Natural killer cell (primary cell): ENCODE measurements at regions not wholly inside any gene's neighbourhood (a gene's known extent, or its start where the extent isn't known, plus 50 kb on each side); places are given as distances from the start of the nearest gene placed in this dataset.

Experiments
- ATAC-seq, 3 donors: fragments of 150-1000 bp in 2 of 3; fragments of 200-7000 bp in 1 of 3; cut with Tn5 transposase; 1 replicate in 1 of 3; 2 replicates in 2 of 3; pipeline ENCODE4 v1.10.0; 2021; ENCODE audit warnings: mild to moderate bottlenecking in 2 of 3, moderate library complexity in 2 of 3
- DNase-seq, 2 donors: peaks; one replicate each; pipeline versions ENCODE4 v3.0.0 to v3.0.0-alpha.2; 2013 to 2021; ENCODE audit warnings: mixed read lengths in 1 of 2
- H3K27ac ChIP-seq: one replicate; pipeline ENCODE4 v1.5.1; 2013; ENCODE audit warnings: mild to moderate bottlenecking, low read length
- H3K27me3 ChIP-seq: one replicate; pipeline ENCODE4 v1.6.1; 2013; ENCODE audit warnings: low read length; ENCODE audit not compliant: control insufficient read depth, insufficient read depth
- H3K36me3 ChIP-seq: one replicate; pipeline ENCODE4 v1.6.1; 2013; ENCODE audit warnings: low read length; ENCODE audit not compliant: control insufficient read depth, insufficient read depth
- H3K4me1 ChIP-seq: one replicate; pipeline ENCODE4 v1.6.1; 2013; ENCODE audit warnings: low read length; ENCODE audit not compliant: control insufficient read depth, insufficient read depth
- H3K4me3 ChIP-seq: one replicate; pipeline ENCODE4 v1.5.1; 2013; ENCODE audit warnings: low read length
- H3K9me3 ChIP-seq: one replicate; pipeline ENCODE4 v1.6.1; 2013; ENCODE audit warnings: low read length; ENCODE audit not compliant: control insufficient read depth, insufficient read depth
- H3K27ac Mint-ChIP-seq, 2 donors: one replicate each; pipeline ENCODE4 v1.8.0; 2022; ENCODE audit warnings: mild to moderate bottlenecking in 2 of 2, mixed read lengths in 2 of 2, moderate library complexity in 1 of 2
- H3K27me3 Mint-ChIP-seq, 2 donors: one replicate each; pipeline ENCODE4 v1.8.0; 2022; ENCODE audit warnings: low read depth in 2 of 2, mixed read lengths in 2 of 2
- H3K36me3 Mint-ChIP-seq: one replicate; pipeline ENCODE4 v1.8.0; 2022; ENCODE audit warnings: mixed read lengths
- H3K4me1 Mint-ChIP-seq, 2 donors: one replicate each; pipeline ENCODE4 v1.8.0; 2022; ENCODE audit warnings: mixed read lengths in 2 of 2
- H3K4me3 Mint-ChIP-seq: one replicate; pipeline ENCODE4 v1.8.0; 2022; ENCODE audit warnings: mild to moderate bottlenecking, moderate library complexity, mixed read lengths
- H3K9me3 Mint-ChIP-seq, 2 donors: one replicate each; pipeline ENCODE4 v1.8.0; 2022; ENCODE audit warnings: mixed read lengths in 2 of 2
- WGBS: methylation state at CpG from one replicate; pipeline ENCODE4 v1.1.7; 2013; ENCODE audit warnings: missing lambda C conversion rate; ENCODE audit not compliant: insufficient coverage; 5-methylcytosine and 5-hydroxymethylcytosine counted together
- intact Hi-C: fragments of 100-400 bp; cut with micrococcal nuclease; formaldehyde crosslinking; loops from one replicate; pipeline ENCODE4 v1.14.2; 2022
- TF ChIP-seq, protein P1 (sequence below): fragments of 200-600 bp; IDR thresholded peaks from one replicate; pipeline ENCODE4 v1.8.0; 2022; ENCODE audit warnings: antibody characterized with exemption

DNA sequence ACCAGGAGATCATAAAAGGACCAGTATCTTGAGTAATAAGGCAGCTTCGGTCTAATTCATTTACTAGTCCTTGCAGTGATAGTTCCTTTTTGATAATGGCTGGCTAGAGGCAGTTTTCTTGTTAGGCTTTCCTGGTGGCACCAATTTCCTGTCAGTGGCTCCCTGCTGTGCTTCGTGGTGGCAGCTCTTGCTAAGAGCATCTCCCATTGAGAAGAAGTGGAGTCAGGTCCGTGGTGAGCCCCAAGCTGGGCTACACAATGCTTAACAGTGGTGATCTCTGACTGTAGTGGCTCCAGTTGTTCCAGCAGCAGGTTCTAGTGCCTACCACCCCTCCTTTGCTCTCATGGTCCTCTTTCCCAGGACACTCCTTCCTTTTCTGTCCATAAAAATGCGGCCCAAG lies 111.2 kb downstream of the RAP2B start:
- H3K27ac Mint-ChIP-seq, result no peak overlapping the region

DNA sequence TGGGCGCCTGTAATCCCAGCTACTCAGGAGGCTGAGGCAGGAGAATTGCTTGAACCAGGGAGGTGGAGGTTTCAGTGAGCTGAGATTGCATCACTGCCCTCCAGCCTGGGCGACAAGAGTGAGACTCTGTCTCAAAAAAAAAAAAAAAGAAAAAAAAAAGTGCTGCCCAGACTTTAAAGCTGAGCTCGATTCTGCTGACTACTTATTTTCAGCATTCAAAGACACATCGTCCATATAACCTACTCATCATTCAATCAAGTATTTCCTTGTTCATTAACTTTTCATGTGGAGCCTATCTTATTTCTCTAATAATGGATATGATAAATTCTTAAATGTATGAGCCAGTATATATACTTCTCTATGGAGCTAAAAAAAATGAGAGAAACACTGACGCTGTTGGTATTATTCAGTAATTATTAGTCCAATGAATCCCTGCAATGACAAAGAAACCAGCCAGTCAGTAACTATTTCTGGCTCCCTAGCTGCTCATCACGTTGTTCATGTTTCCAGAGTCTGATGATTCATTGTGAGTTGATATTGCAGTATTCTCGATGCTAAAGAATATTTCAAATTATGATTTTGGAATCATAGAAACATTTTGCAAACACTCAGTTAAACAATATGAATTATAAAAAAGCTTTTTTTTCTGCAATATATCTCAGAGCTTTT lies 111.9 kb downstream of the RAP2B start:
- H3K9me3 Mint-ChIP-seq, result no peaks in the 10 kb centered on the region
- H3K4me1 Mint-ChIP-seq, result peaks cover 35 to 37% of the 10 kb centered on the region in 2 donors
- no peak overlapping the region for H3K27ac Mint-ChIP-seq
- DNase-seq (no peak), ATAC-seq (no peak)
- H3K36me3 ChIP-seq, result no peaks in the 10 kb centered on the region
- 85% methylated on average over 5 of the region's 7 CpGs for WGBS
- H3K27me3 ChIP-seq, result no peaks in the 10 kb centered on the region
- H3K4me3 Mint-ChIP-seq, result no peak overlapping the region
- H3K4me1 ChIP-seq, result peaks cover 6% of the 10 kb centered on the region
- H3K9me3 ChIP-seq, result no peaks in the 10 kb centered on the region
- intact Hi-C loops, result no loop called here
- no peaks in the 10 kb centered on the region for H3K27me3 Mint-ChIP-seq
- H3K27ac ChIP-seq, result no peak overlapping the region
- no peaks in the 10 kb centered on the region for H3K36me3 Mint-ChIP-seq
- TF ChIP-seq, protein P1, sequence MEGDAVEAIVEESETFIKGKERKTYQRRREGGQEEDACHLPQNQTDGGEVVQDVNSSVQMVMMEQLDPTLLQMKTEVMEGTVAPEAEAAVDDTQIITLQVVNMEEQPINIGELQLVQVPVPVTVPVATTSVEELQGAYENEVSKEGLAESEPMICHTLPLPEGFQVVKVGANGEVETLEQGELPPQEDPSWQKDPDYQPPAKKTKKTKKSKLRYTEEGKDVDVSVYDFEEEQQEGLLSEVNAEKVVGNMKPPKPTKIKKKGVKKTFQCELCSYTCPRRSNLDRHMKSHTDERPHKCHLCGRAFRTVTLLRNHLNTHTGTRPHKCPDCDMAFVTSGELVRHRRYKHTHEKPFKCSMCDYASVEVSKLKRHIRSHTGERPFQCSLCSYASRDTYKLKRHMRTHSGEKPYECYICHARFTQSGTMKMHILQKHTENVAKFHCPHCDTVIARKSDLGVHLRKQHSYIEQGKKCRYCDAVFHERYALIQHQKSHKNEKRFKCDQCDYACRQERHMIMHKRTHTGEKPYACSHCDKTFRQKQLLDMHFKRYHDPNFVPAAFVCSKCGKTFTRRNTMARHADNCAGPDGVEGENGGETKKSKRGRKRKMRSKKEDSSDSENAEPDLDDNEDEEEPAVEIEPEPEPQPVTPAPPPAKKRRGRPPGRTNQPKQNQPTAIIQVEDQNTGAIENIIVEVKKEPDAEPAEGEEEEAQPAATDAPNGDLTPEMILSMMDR, result no peak
- H3K4me3 ChIP-seq, result no peak overlapping the region

More for the DNA sequence above, 111.2 kb downstream of the RAP2B start:
- Mint-ChIP-seq H3K4me1 (peaks cover 32 to 35% of the 10 kb centered on the region in 2 donors), H3K36me3 (no peaks in the 10 kb centered on the region), H3K4me3 (no peak overlapping the region), H3K27me3 (no peaks in the 10 kb centered on the region), H3K9me3 (no peaks in the 10 kb centered on the region)
- ATAC-seq (no peak), DNase-seq (no peak)
- Histone ChIP-seq H3K27me3 (no peaks in the 10 kb centered on the region), H3K27ac (no peak overlapping the region), H3K4me1 (peaks cover 6% of the 10 kb centered on the region), H3K4me3 (no peak overlapping the region), H3K9me3 (no peaks in the 10 kb centered on the region), H3K36me3 (no peaks in the 10 kb centered on the region)
- TF ChIP-seq, protein P1, result no peak
- intact Hi-C loops, result no loop called here
- WGBS, result 71% methylated on average over 4 of the region's 4 CpGs

DNA sequence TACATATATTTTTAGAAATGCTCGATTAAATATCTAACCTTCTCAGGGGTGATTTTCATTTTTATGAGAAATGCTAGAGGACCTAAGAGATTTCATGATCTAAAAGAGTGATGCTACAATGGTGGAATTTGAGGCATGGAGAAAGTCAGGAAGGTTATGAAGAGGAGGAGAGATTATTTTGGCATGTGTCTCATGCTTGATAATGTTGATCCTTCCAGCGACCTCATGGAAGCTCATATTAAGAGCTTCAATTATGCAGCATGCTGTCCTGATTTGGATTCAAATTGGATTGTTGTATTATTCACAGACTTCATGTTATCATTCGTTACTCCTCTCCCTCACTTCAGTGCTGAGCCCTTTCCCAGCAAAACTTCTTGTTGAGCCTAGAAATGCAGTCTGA lies 112.5 kb downstream of the RAP2B start:
- TF ChIP-seq, protein P1, result no peak
- H3K36me3 ChIP-seq, result no peaks in the 10 kb centered on the region
- Mint-ChIP-seq H3K4me1 (peaks cover 35 to 37% of the 10 kb centered on the region in 2 donors), H3K9me3 (no peaks in the 10 kb centered on the region), H3K27ac (no peak overlapping the region), H3K4me3 (no peak overlapping the region), H3K36me3 (no peaks in the 10 kb centered on the region), H3K27me3 (no peaks in the 10 kb centered on the region)
- ATAC-seq (no peak), DNase-seq (no peak)
- H3K27ac ChIP-seq, result no peak overlapping the region
- intact Hi-C loops, result no loop called here
- 96% methylated on average over 3 of the region's 3 CpGs for WGBS
- H3K27me3 ChIP-seq, result no peaks in the 10 kb centered on the region
- H3K9me3 ChIP-seq, result no peaks in the 10 kb centered on the region
- peaks cover 6% of the 10 kb centered on the region for H3K4me1 ChIP-seq
- H3K4me3 ChIP-seq, result no peak overlapping the region

DNA sequence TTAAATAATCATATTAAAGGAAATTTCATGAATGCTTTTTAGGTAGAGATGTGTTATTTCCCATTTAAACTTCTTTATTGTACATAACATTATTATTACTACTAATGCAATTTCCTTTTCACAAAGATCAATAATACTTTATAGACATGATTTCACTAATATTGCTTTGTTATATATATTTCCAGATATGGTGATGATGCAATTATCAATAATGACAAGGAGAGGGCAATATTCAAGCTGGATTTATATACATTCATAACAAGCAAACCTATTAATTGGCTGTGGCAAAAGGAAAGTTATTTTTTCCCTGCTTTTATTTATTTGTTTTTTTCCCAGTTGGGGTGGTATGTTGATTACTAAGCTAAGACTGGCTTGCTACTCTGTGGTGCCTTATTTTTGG lies 113.5 kb downstream of the RAP2B start:
- H3K27ac ChIP-seq, result no peak overlapping the region
- H3K9me3 ChIP-seq, result no peaks in the 10 kb centered on the region
- Mint-ChIP-seq H3K36me3 (no peaks in the 10 kb centered on the region), H3K9me3 (no peaks in the 10 kb centered on the region), H3K27ac (no peak overlapping the region), H3K4me3 (no peak overlapping the region), H3K4me1 (peaks cover 32 to 35% of the 10 kb centered on the region in 2 donors), H3K27me3 (no peaks in the 10 kb centered on the region)
- intact Hi-C loops, result no loop called here
- H3K4me3 ChIP-seq, result no peak overlapping the region
- ATAC-seq, result no peak
- peaks cover 6% of the 10 kb centered on the region for H3K4me1 ChIP-seq
- TF ChIP-seq, protein P1, result no peak
- no peaks in the 10 kb centered on the region for H3K36me3 ChIP-seq
- no peak for DNase-seq
- no peaks in the 10 kb centered on the region for H3K27me3 ChIP-seq
